H9 (cell line): ENCODE measurements at regions not wholly inside any gene's neighbourhood (a gene's known extent, or its start where the extent isn't known, plus 50 kb on each side); places are given as distances from the start of the nearest gene placed in this dataset.

Source experiments
- DNase-seq: peaks from one replicate; pipeline ENCODE4 v3.0.0-alpha.2; 2017
- H2AFZ ChIP-seq: one replicate; pipeline ENCODE4 v1.6.1; 2013; ENCODE audit warnings: mild to moderate bottlenecking, low read length, control low read depth, moderate library complexity
- H2AK5ac ChIP-seq: 2 replicates; pipeline ENCODE4 v1.6.1; 2013; ENCODE audit warnings: low read length, control low read depth, mixed read lengths; ENCODE audit not compliant: insufficient read length
- H2BK120ac ChIP-seq: one replicate; pipeline ENCODE4 v1.6.1; 2013; ENCODE audit warnings: low read depth, mild to moderate bottlenecking, low read length, control low read depth, inconsistent platforms; ENCODE audit not compliant: poor library complexity, severe bottlenecking
- H2BK12ac ChIP-seq: 2 replicates; pipeline ENCODE4 v1.6.1; 2013; ENCODE audit warnings: low read length, control low read depth, mixed read lengths, low read depth; ENCODE audit not compliant: insufficient read length
- H2BK15ac ChIP-seq: 2 replicates; pipeline ENCODE4 v1.6.1; 2013; ENCODE audit warnings: low read depth, low read length, control low read depth
- H2BK20ac ChIP-seq: one replicate; pipeline ENCODE4 v1.6.1; 2013; ENCODE audit warnings: low read depth, mild to moderate bottlenecking, low read length, control low read depth, inconsistent platforms; ENCODE audit not compliant: poor library complexity, severe bottlenecking
- H2BK5ac ChIP-seq: 2 replicates; pipeline ENCODE4 v1.6.1; 2013; ENCODE audit warnings: low read length, control low read depth, mixed read lengths; ENCODE audit not compliant: insufficient read length
- H3K14ac ChIP-seq: 2 replicates; pipeline ENCODE4 v1.6.1; 2013; ENCODE audit warnings: low read length, control low read depth; ENCODE audit not compliant: insufficient read depth
- H3K18ac ChIP-seq: 2 replicates; pipeline ENCODE4 v1.6.1; 2013; ENCODE audit warnings: low read depth, mild to moderate bottlenecking, mixed read lengths, low read length, control low read depth; ENCODE audit not compliant: insufficient read length
- H3K23ac ChIP-seq: 2 replicates; pipeline ENCODE4 v1.6.1; 2013; ENCODE audit warnings: low read length, control low read depth, mixed read lengths, low read depth; ENCODE audit not compliant: insufficient read length
- H3K23me2 ChIP-seq: 2 replicates; pipeline ENCODE4 v1.6.1; 2013; ENCODE audit warnings: low read depth, mild to moderate bottlenecking, mixed read lengths, low read length, control low read depth; ENCODE audit not compliant: insufficient read length, poor library complexity, severe bottlenecking
- H3K27ac ChIP-seq: 2 replicates; pipeline ENCODE4 v1.5.1; 2013; ENCODE audit warnings: low read length, control low read depth, mixed read lengths, low read depth; ENCODE audit not compliant: insufficient read length
- H3K27me3 ChIP-seq: 2 replicates; pipeline ENCODE4 v1.6.1; 2013; ENCODE audit warnings: low read length, control low read depth, inconsistent platforms; ENCODE audit not compliant: insufficient read depth
- H3K4ac ChIP-seq: 2 replicates; pipeline ENCODE4 v1.6.1; 2013; ENCODE audit warnings: low read depth, mild to moderate bottlenecking, control low read depth, inconsistent platforms, low read length, moderate library complexity
- H3K4me1 ChIP-seq: 2 replicates; pipeline ENCODE4 v1.6.1; 2013; ENCODE audit warnings: low read length, control low read depth, inconsistent platforms; ENCODE audit not compliant: insufficient read depth
- H3K4me2 ChIP-seq: 2 replicates; pipeline ENCODE4 v1.6.1; 2013; ENCODE audit warnings: low read length, control low read depth, mixed read lengths; ENCODE audit not compliant: insufficient read length, insufficient read depth
- H3K56ac ChIP-seq: 2 replicates; pipeline ENCODE4 v1.6.1; 2013; ENCODE audit warnings: low read depth, mild to moderate bottlenecking, mixed read lengths, low read length, control low read depth; ENCODE audit not compliant: insufficient read length
- H3K79me1 ChIP-seq: 2 replicates; pipeline ENCODE4 v1.6.1; 2013; ENCODE audit warnings: low read depth, mild to moderate bottlenecking, moderate library complexity, low read length, control low read depth, inconsistent platforms; ENCODE audit not compliant: insufficient read depth, poor library complexity, severe bottlenecking
- H3K79me2 ChIP-seq: 2 replicates; pipeline ENCODE4 v1.6.1; 2013; ENCODE audit warnings: low read length, control low read depth, inconsistent platforms; ENCODE audit not compliant: insufficient read depth
- H3K9ac ChIP-seq: 2 replicates; pipeline ENCODE4 v1.6.1; 2013; ENCODE audit warnings: low read length, control low read depth, mixed read lengths; ENCODE audit not compliant: insufficient read length; ENCODE audit errors: extremely low read depth
- H3K9me3 ChIP-seq: one replicate; pipeline ENCODE4 v1.6.1; 2013; ENCODE audit warnings: low read depth, low read length, inconsistent platforms; ENCODE audit not compliant: control insufficient read depth
- H3T11ph ChIP-seq: one replicate; pipeline ENCODE4 v1.6.1; 2013; ENCODE audit warnings: mild to moderate bottlenecking, low read length, control low read depth, inconsistent platforms
- H4K20me1 ChIP-seq: one replicate; pipeline ENCODE4 v1.6.1; 2013; ENCODE audit not compliant: control insufficient read depth, insufficient read length, insufficient read depth
- H4K5ac ChIP-seq: 2 replicates; pipeline ENCODE4 v1.6.1; 2013; ENCODE audit warnings: low read depth, mild to moderate bottlenecking, mixed read lengths, low read length, control low read depth; ENCODE audit not compliant: insufficient read length
- H4K8ac ChIP-seq: replicated peaks from 2 replicates; pipeline ENCODE4 v1.6.1; 2013; ENCODE audit warnings: low read length, control low read depth, mixed read lengths, low read depth; ENCODE audit not compliant: insufficient read length
- H4K91ac ChIP-seq: 2 replicates; pipeline ENCODE4 v1.6.1; 2013; ENCODE audit warnings: low read depth, mild to moderate bottlenecking, moderate library complexity, mixed read lengths, low read length, control low read depth; ENCODE audit not compliant: insufficient read length
- H3K27ac Mint-ChIP-seq, 3 experiments: 2 replicates in 2 of 3; 3 replicates in 1 of 3; pipeline ENCODE4 v1.8.0; 2020 to 2021; ENCODE audit warnings: mixed read lengths in 3 of 3, mild to moderate bottlenecking in 1 of 3, moderate library complexity in 1 of 3
- H3K27me3 Mint-ChIP-seq: 2 replicates; pipeline ENCODE4 v1.8.0; 2021; ENCODE audit warnings: low read depth, mild to moderate bottlenecking, moderate library complexity, mixed read lengths
- H3K36me3 Mint-ChIP-seq, 3 experiments: 2 replicates in 2 of 3; 3 replicates in 1 of 3; pipeline ENCODE4 v1.8.0; 2020 to 2021; ENCODE audit warnings: low read depth in 3 of 3, mixed read lengths in 3 of 3; ENCODE audit not compliant: insufficient read depth in 1 of 3
- H3K4me1 Mint-ChIP-seq, 2 experiments: 2 replicates each; pipeline ENCODE4 v1.8.0; 2020; ENCODE audit warnings: mixed read lengths in 2 of 2
- H3K4me3 Mint-ChIP-seq, 2 experiments: 2 replicates in 1 of 2; 3 replicates in 1 of 2; pipeline ENCODE4 v1.8.0; 2020 to 2021; ENCODE audit warnings: mild to moderate bottlenecking in 2 of 2, mixed read lengths in 2 of 2, moderate library complexity in 1 of 2
- H3K9me3 Mint-ChIP-seq, 2 experiments: 2 replicates in 1 of 2; 3 replicates in 1 of 2; pipeline ENCODE4 v1.8.0; 2020; ENCODE audit warnings: mild to moderate bottlenecking in 2 of 2, mixed read lengths in 2 of 2, moderate library complexity in 1 of 2
- CTCF ChIP-seq: fragments of 200-600 bp; sonication (generic); conservative IDR thresholded peaks from 3 replicates; pipeline ENCODE4 v1.8.0; 2021; ENCODE audit warnings: antibody characterized with exemption, mild to moderate bottlenecking
- WGBS: extraction: QIAGEN DNeasy Blood & Tissue Kit; methylation state at CpG from one replicate; pipeline ENCODE4 v1.1.7; 2013; ENCODE audit warnings: missing lambda C conversion rate, low lambda C conversion rate, mixed read lengths; ENCODE audit not compliant: insufficient read length; ENCODE audit errors: extremely low coverage; 5-methylcytosine and 5-hydroxymethylcytosine counted together

- Histone ChIP-seq H2BK120ac (no peak overlapping the region), H4K5ac (no peak overlapping the region), H3K23me2 (no peaks in the 10 kb centered on the region), H3K79me2 (no peaks in the 10 kb centered on the region), H4K91ac (no peak overlapping the region), H3T11ph (no peak overlapping the region), H2BK15ac (no peak overlapping the region), H2BK12ac (no peak overlapping the region), H3K18ac (no peak overlapping the region), H3K14ac (no peak overlapping the region), H4K20me1 (no peaks in the 10 kb centered on the region), H4K8ac (no peak overlapping the region), H3K27ac (no peak overlapping the region), H3K27me3 (no peaks in the 10 kb centered on the region), H3K4me2 (no peak overlapping the region), H3K79me1 (no peaks in the 10 kb centered on the region), H2AK5ac (no peak overlapping the region), H2BK5ac (no peak overlapping the region), H3K4ac (no peak overlapping the region), H3K9ac (no peak overlapping the region), H3K9me3 (no peaks in the 10 kb centered on the region), H3K23ac (no peak overlapping the region), H3K4me1 (no peaks in the 10 kb centered on the region), H3K56ac (no peak overlapping the region), H2AFZ (no peak overlapping the region), H2BK20ac (no peak overlapping the region)
- no CpG with 5 or more reads among the region's 9 CpGs for WGBS
- no peaks in the 10 kb centered on the region for H3K36me3 Mint-ChIP-seq
- H3K4me1 Mint-ChIP-seq: peaks cover 0 to 9% of the 10 kb centered on the region in 2 experiments; a peak in 2 of 4 replicates
- no peak for TF ChIP-seq CTCF
- no peak for DNase-seq
- H3K9me3 Mint-ChIP-seq: no peaks in the 10 kb centered on the region
- no peak overlapping the region for H3K4me3 Mint-ChIP-seq
- peaks cover 5% of the 10 kb centered on the region; the same call in 1 of the 2 replicates for H3K27me3 Mint-ChIP-seq
- peak overlapping the region in 1 of 3 experiments; percentile 40; a peak in 1 of 7 replicates for H3K27ac Mint-ChIP-seq
Observed at GRCh38 chr10:71039551-71039950, 151.2 kb upstream of the PCBD1 start.
